ENCODE measurements at regions not wholly inside any gene's neighbourhood (a gene's known extent, or its start where the extent isn't known, plus 50 kb on each side); places are given as distances from the start of the nearest gene placed in this dataset.

DNA sequence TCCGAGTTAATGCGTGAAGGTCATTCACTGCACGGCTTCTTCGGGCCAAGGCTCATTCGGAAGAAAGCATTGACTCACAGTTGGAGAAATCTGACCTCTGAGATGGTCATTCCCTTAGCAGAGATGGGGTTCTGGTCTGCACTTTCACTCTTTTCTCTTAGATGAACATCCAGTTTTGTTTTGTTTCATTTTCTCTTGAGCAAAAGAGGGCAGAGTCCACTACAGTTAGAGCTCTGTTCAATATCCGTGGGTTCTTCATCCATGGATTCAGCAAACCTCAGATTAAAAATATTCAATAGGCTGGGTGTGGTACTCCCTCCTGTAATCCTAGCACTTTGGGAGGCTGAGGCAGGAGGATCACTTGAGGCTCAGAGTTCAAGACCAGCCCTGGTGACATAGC lies 57.4 kb upstream of the SIPA1L2 start:
- TF ChIP-seq, protein P1, sequence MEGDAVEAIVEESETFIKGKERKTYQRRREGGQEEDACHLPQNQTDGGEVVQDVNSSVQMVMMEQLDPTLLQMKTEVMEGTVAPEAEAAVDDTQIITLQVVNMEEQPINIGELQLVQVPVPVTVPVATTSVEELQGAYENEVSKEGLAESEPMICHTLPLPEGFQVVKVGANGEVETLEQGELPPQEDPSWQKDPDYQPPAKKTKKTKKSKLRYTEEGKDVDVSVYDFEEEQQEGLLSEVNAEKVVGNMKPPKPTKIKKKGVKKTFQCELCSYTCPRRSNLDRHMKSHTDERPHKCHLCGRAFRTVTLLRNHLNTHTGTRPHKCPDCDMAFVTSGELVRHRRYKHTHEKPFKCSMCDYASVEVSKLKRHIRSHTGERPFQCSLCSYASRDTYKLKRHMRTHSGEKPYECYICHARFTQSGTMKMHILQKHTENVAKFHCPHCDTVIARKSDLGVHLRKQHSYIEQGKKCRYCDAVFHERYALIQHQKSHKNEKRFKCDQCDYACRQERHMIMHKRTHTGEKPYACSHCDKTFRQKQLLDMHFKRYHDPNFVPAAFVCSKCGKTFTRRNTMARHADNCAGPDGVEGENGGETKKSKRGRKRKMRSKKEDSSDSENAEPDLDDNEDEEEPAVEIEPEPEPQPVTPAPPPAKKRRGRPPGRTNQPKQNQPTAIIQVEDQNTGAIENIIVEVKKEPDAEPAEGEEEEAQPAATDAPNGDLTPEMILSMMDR (IDR thresholded peaks at IDR 0.05): no peak
- no peak for TF ChIP-seq POLR2A (IDR thresholded peaks at IDR 0.05)

Measured in esophagus squamous epithelium (tissue), 4 donors.